DOHH2 (cell line): ENCODE measurements at regions not wholly inside any gene's neighbourhood (a gene's known extent, or its start where the extent isn't known, plus 50 kb on each side); places are given as distances from the start of the nearest gene placed in this dataset.

Experiments used
- H3F3A ChIP-seq: fragments of 200-600 bp; sonication (generic), shearing (Covaris generic); 2 replicates; pipeline ENCODE4 v1.6.0; 2016; ENCODE audit warnings: antibody characterized with exemption, mild to moderate bottlenecking; ENCODE audit not compliant: control insufficient read depth, insufficient read depth
- H3K27ac ChIP-seq: fragments of 200-600 bp; sonication (generic); 2 replicates; pipeline ENCODE4 v1.5.1; 2014; ENCODE audit warnings: low read depth, mild to moderate bottlenecking, low read length, moderate library complexity
- H3K27me3 ChIP-seq: fragments of 200-600 bp; sonication (generic); 2 replicates; pipeline ENCODE4 v1.6.1; 2014; ENCODE audit warnings: mild to moderate bottlenecking, low read length, mixed read lengths; ENCODE audit not compliant: control insufficient read depth
- H3K36me3 ChIP-seq: fragments of 200-600 bp; sonication (generic); 2 replicates; pipeline ENCODE4 v1.6.1; 2014; ENCODE audit warnings: mild to moderate bottlenecking, low read length, moderate library complexity, mixed read lengths; ENCODE audit not compliant: control insufficient read depth
- H3K4me1 ChIP-seq: fragments of 200-600 bp; sonication (generic); 2 replicates; pipeline ENCODE4 v1.6.1; 2014; ENCODE audit warnings: mild to moderate bottlenecking, low read length, mixed read lengths; ENCODE audit not compliant: control insufficient read depth
- H3K4me2 ChIP-seq: fragments of 200-600 bp; sonication (generic); 2 replicates; pipeline ENCODE4 v1.6.0; 2014; ENCODE audit warnings: mild to moderate bottlenecking, low read length, moderate library complexity
- H3K4me3 ChIP-seq: fragments of 200-600 bp; sonication (generic); 2 replicates; pipeline ENCODE4 v1.5.1; 2014; ENCODE audit warnings: mild to moderate bottlenecking, low read length, mixed read lengths
- H3K79me2 ChIP-seq: fragments of 200-600 bp; sonication (generic); 2 replicates; pipeline ENCODE4 v1.6.1; 2014; ENCODE audit warnings: mild to moderate bottlenecking, low read length, mixed read lengths; ENCODE audit not compliant: control insufficient read depth
- H3K9me2 ChIP-seq: fragments of 200-600 bp; sonication (generic); replicated peaks from 2 replicates; pipeline ENCODE4 v1.6.1; 2014; ENCODE audit warnings: mild to moderate bottlenecking, low read length, mixed read lengths; ENCODE audit not compliant: control insufficient read depth
- H3K9me3 ChIP-seq: fragments of 200-600 bp; sonication (generic); 2 replicates; pipeline ENCODE4 v1.6.1; 2014; ENCODE audit warnings: antibody characterized with exemption, low read length, mixed read lengths; ENCODE audit not compliant: control insufficient read depth, insufficient read depth
- H4K20me1 ChIP-seq: fragments of 200-600 bp; sonication (generic); 2 replicates; pipeline ENCODE4 v1.6.0; 2014; ENCODE audit warnings: low read depth, mild to moderate bottlenecking, antibody characterized with exemption, low read length, moderate library complexity; ENCODE audit not compliant: control insufficient read depth, insufficient read depth
- EZH2phosphoT487 ChIP-seq: fragments of 200-600 bp; sonication (generic); IDR thresholded peaks from 2 replicates; pipeline ENCODE4 v1.6.1; 2017; ENCODE audit warnings: borderline replicate concordance, mild to moderate bottlenecking, antibody characterized with exemption, low read length, moderate library complexity, mixed read lengths
- TF ChIP-seq, protein P1 (sequence below): fragments of 200-600 bp; sonication (generic); IDR thresholded peaks from one replicate; pipeline ENCODE4 v1.5.1; 2014; ENCODE audit warnings: antibody characterized with exemption, mild to moderate bottlenecking, low read depth, low read length; ENCODE audit not compliant: poor library complexity, severe bottlenecking

- H3K27ac ChIP-seq = no peak overlapping the region
- no peaks in the 10 kb centered on the region for H3K9me3 ChIP-seq
- H3K4me1 ChIP-seq = peaks cover 37% of the 10 kb centered on the region
- H3K9me2 ChIP-seq = no peaks in the 10 kb centered on the region
- H3K4me3 ChIP-seq = peak overlapping the region; percentile 97
- TF ChIP-seq, protein P1, sequence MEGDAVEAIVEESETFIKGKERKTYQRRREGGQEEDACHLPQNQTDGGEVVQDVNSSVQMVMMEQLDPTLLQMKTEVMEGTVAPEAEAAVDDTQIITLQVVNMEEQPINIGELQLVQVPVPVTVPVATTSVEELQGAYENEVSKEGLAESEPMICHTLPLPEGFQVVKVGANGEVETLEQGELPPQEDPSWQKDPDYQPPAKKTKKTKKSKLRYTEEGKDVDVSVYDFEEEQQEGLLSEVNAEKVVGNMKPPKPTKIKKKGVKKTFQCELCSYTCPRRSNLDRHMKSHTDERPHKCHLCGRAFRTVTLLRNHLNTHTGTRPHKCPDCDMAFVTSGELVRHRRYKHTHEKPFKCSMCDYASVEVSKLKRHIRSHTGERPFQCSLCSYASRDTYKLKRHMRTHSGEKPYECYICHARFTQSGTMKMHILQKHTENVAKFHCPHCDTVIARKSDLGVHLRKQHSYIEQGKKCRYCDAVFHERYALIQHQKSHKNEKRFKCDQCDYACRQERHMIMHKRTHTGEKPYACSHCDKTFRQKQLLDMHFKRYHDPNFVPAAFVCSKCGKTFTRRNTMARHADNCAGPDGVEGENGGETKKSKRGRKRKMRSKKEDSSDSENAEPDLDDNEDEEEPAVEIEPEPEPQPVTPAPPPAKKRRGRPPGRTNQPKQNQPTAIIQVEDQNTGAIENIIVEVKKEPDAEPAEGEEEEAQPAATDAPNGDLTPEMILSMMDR = no peak
- no peak for TF ChIP-seq EZH2phosphoT487
- peaks cover 7% of the 10 kb centered on the region for H3K36me3 ChIP-seq
- H3F3A ChIP-seq = peaks cover 7% of the 10 kb centered on the region; the same call in 1 of the 2 replicates
- no peaks in the 10 kb centered on the region for H4K20me1 ChIP-seq
- H3K79me2 ChIP-seq = peaks cover 21% of the 10 kb centered on the region
- no peaks in the 10 kb centered on the region for H3K27me3 ChIP-seq
- H3K4me2 ChIP-seq = peak overlapping the region; percentile 88
Measured at GRCh38 chr3:107241217-107241616, 136.0 kb upstream of the CCDC54 start.

DNA sequence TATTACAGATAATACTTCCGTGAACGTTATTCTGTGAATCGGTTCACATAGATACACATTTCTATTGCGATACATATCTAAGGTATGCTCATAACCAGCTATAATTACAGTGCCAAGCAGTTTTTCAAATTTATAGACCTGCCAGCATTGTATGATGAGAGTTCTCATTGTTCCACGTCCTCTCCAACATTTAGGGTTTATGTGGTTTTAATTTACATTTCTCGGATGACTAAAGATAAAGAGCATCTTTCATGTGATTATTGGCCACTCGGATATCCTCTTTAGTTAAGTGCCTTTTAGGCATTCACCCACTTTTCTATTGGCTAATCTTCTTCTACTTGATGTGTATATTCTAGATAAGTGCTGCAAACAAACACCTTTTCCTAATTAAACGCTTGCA lies 134.7 kb upstream of the CCDC54 start:
- Histone ChIP-seq H3K9me2 (no peaks in the 10 kb centered on the region), H3K4me3 (peak overlapping the region; percentile 33), H3F3A (peaks cover 7% of the 10 kb centered on the region; the same call in 1 of the 2 replicates), H3K27ac (no peak overlapping the region), H3K79me2 (peaks cover 21% of the 10 kb centered on the region), H3K9me3 (no peaks in the 10 kb centered on the region), H4K20me1 (no peaks in the 10 kb centered on the region), H3K4me1 (peaks cover 26% of the 10 kb centered on the region), H3K36me3 (peaks cover 9% of the 10 kb centered on the region), H3K4me2 (peak overlapping the region; percentile 88), H3K27me3 (no peaks in the 10 kb centered on the region)
- no peak for TF ChIP-seq EZH2phosphoT487
- TF ChIP-seq, protein P1 = no peak

GRCh38 chr3:107247116-107247515 lies 130.1 kb upstream of the CCDC54 start:
- H3F3A ChIP-seq = no peaks in the 10 kb centered on the region
- no peaks in the 10 kb centered on the region for H4K20me1 ChIP-seq
- no peaks in the 10 kb centered on the region for H3K27me3 ChIP-seq
- no peak overlapping the region for H3K27ac ChIP-seq
- H3K4me3 ChIP-seq = no peak overlapping the region
- peaks cover 7% of the 10 kb centered on the region for H3K4me1 ChIP-seq
- H3K4me2 ChIP-seq = no peak overlapping the region
- peaks cover 8% of the 10 kb centered on the region for H3K79me2 ChIP-seq
- H3K36me3 ChIP-seq = peaks cover 7% of the 10 kb centered on the region; the same call in 1 of the 2 replicates
- no peaks in the 10 kb centered on the region for H3K9me3 ChIP-seq
- H3K9me2 ChIP-seq = no peaks in the 10 kb centered on the region
- no peak for TF ChIP-seq EZH2phosphoT487
- TF ChIP-seq, protein P1 = no peak
